OCI-LY3 (cell line): ENCODE measurements at regions not wholly inside any gene's neighbourhood (a gene's known extent, or its start where the extent isn't known, plus 50 kb on each side); places are given as distances from the start of the nearest gene placed in this dataset.
"Not testable (repeated sequence)": the region's sequence is repeated elsewhere in the genome, so short reads cannot be mapped to it uniquely, and the experiment has no call there.

Experiments
- H2AFZ ChIP-seq: fragments of 200-600, 300-600 bp; shearing (Covaris generic); 2 replicates; pipeline ENCODE4 v1.6.0; 2014; ENCODE audit warnings: antibody characterized with exemption, low read depth, low read length
- H3K27ac ChIP-seq: fragments of 200-600, 300-600 bp; sonication (generic); 2 replicates; pipeline ENCODE4 v1.5.1; 2014; ENCODE audit warnings: mild to moderate bottlenecking, low read length, moderate library complexity, mixed read lengths
- H3K27me3 ChIP-seq: fragments of 200-600, 300-600 bp; sonication (generic); 2 replicates; pipeline ENCODE4 v1.6.1; 2014; ENCODE audit warnings: low read depth, low read length, mixed read lengths
- H3K36me3 ChIP-seq: fragments of 200-600, 300-600 bp; sonication (generic); replicated peaks from 2 replicates; pipeline ENCODE3; 2014; ENCODE audit warnings: low read depth, low read length, mixed read lengths
- H3K4me1 ChIP-seq: fragments of 300-600, 200-600 bp; sonication (generic); 2 replicates; pipeline ENCODE4 v1.6.1; 2014; ENCODE audit warnings: low read length, mixed read lengths
- H3K4me2 ChIP-seq: fragments of 200-600, 300-600 bp; sonication (generic); 2 replicates; pipeline ENCODE4 v1.6.1; 2014; ENCODE audit warnings: low read length, mixed read lengths
- H3K4me3 ChIP-seq: fragments of 300-600, 200-600 bp; sonication (generic); 2 replicates; pipeline ENCODE4 v1.5.1; 2014; ENCODE audit warnings: antibody characterized with exemption, mild to moderate bottlenecking, low read length, moderate library complexity
- H3K79me2 ChIP-seq: fragments of 300-600, 200-600 bp; shearing (Covaris generic); 2 replicates; pipeline ENCODE4 v1.6.1; 2014; ENCODE audit warnings: mild to moderate bottlenecking, low read length, mixed read lengths
- H3K9ac ChIP-seq: fragments of 300-600, 200-600 bp; shearing (Covaris generic); 2 replicates; pipeline ENCODE4 v1.6.0; 2014; ENCODE audit warnings: mild to moderate bottlenecking, low read length, moderate library complexity
- H3K9me3 ChIP-seq: fragments of 200-600, 300-600 bp; shearing (Covaris generic); 2 replicates; pipeline ENCODE4 v1.6.1; 2014; ENCODE audit warnings: low read length, mixed read lengths; ENCODE audit not compliant: insufficient read depth
- H4K20me1 ChIP-seq: fragments of 200-600, 300-600 bp; sonication (generic); 2 replicates; pipeline ENCODE4 v1.6.1; 2016; ENCODE audit warnings: low read length, mixed read lengths; ENCODE audit not compliant: insufficient read depth
- EZH2phosphoT487 ChIP-seq: fragments of 200-600 bp; shearing (Covaris generic); IDR thresholded peaks from 2 replicates; pipeline ENCODE4 v1.6.1; 2018; ENCODE audit warnings: antibody characterized with exemption, mixed run types, low read depth
- TF ChIP-seq, protein P1 (sequence below): fragments of 200-600, 300-600 bp; sonication (generic); IDR thresholded peaks from 2 replicates; pipeline ENCODE4 v1.5.1; 2014; ENCODE audit warnings: antibody characterized with exemption, low read length, low read depth

DNA sequence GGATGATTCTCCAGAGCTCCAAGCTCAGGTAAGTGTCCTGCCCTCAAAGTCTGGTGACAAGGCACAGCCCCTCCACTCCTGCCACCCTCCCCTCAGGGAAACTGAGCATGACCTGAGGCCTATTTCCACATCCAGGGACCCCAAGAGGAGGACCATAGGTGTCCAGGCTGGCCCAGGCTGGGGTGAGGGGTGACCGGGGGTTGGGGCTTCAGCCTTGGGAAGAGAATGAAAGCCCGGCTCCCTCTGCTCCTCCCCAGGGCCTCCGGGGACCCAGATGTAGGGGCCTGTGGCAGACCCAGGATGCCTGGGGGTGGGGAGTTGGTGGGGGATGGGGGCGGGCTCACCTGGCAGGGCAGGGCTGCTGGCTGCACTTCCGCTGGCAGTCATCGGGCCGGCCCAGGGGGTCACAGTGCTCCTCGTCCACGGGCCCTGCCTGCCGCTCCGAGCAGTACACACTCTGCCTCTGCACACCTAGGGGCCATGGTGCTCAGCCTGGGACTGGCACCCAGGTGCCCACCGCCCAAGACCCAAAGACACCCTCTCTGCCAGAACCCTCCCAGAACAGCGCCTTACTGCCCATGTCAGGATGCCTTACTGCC is 116.5 kb upstream of the AKAP13 start:
- H3K4me2 ChIP-seq, H3K79me2 ChIP-seq, H3K4me3 ChIP-seq, H3K36me3 ChIP-seq, H3K27me3 ChIP-seq, H2AFZ ChIP-seq, H3K9me3 ChIP-seq, H3K4me1 ChIP-seq, H4K20me1 ChIP-seq, H3K27ac ChIP-seq, H3K9ac ChIP-seq: not testable (repeated sequence)

DNA sequence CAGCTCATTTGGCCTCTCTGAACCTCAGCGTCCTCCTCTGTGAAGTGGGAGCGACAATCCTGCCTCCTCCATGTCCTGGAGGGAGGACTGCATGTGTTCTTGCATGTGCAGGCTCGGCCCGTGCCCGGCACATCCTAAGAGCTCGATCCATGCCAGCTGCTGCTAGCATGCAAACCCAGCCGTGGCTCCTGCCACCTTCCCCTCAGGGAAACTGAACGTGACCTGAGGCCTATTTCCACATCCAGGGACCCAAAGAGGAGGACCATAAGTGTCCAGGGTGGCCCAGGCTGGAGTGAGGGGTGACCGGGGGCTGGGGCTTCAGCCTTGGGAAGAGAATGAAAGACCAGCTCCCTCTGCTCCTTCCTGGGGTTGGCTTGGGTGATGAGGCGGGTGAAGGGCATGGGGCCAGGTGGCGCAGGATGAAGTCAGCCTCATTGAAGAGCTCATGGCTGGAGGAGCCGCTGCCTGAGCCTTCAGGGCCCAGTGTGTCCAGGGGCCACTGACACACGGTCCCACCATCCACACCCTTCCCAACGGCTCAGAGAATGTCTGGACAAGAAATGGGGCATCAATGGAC is 115.7 kb upstream of the AKAP13 start:
- H3K4me1 ChIP-seq, H3K27me3 ChIP-seq, H3K79me2 ChIP-seq, H2AFZ ChIP-seq, H4K20me1 ChIP-seq, H3K4me3 ChIP-seq, H3K9me3 ChIP-seq, H3K27ac ChIP-seq, H3K36me3 ChIP-seq, H3K4me2 ChIP-seq, H3K9ac ChIP-seq: not testable (repeated sequence)

DNA sequence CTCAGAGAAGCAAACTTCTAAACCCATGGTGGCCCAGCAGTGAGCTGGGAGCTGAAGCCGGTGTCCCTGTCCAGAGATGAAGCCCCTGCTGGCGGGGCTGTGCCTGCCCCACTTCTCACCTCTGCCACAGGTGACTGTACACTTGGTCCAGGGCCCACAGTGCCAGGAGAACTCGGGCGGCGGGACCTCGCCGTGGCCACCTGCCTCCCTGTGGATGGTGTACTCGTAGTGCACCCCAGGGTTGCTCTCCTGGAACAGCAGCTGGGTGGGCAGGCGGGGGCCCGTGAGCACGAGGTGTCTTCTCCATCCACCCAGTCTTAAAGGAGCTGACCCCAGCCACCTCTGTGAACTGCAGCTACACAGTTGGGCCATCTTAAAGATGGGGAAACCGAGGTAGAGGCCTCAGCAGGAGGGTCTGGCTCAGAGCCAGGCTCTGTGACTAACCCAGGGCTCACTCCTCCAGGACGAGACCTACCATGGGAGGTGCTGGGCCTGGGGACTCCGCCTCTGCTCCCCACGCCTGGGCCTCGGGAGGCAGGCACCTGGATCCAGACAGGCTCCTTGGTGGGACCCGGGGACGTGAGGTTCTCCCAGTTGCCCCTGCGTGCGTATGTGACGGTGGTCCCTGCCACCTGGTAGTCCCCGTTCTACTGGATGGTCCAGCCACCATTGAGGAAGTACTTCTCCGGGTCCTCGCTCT is 113.1 kb upstream of the AKAP13 start:
- not testable (repeated sequence) for H3K27me3 ChIP-seq, H3K4me1 ChIP-seq, H4K20me1 ChIP-seq, H3K9ac ChIP-seq, H3K36me3 ChIP-seq, H2AFZ ChIP-seq, H3K4me3 ChIP-seq, H3K27ac ChIP-seq, H3K4me2 ChIP-seq, H3K9me3 ChIP-seq, H3K79me2 ChIP-seq

DNA sequence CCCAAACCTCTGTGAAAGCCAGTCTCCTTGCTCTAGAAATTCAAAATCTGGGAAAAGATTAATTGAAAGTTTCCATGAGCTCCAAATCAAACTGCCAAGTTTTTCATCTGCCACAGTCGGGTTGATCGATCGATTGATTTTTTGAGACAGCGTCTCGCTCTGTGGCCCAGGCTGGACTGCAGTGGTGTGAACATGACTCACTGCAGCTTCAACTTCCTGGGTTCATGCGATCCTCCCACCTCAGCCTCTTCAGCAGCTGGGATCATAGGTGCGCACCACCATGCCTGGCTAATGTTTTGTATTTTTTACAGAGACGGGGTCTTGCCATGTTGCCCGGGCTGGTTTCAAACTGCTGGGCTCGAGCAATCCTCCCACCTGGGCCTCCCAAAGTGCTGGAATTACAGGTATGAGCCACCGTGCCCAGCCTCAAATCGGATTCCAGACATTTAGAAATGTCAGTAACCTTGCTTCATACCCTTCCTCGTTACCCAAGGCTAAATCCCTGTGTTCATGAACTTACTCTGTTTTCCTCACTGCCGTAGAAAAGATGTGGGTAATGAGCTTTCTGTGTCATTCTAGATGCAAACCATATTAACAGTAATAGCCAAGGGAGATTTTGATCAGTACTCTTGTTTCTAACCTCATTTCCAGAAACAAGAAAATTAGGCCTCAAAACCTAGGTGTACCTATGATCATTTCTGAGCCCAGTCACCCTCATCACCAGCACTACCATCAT is 105.9 kb upstream of the AKAP13 start:
- no peaks in the 10 kb centered on the region for H3K36me3 ChIP-seq
- H3K4me2 ChIP-seq: no peak overlapping the region
- no peak overlapping the region for H3K27ac ChIP-seq
- no peaks in the 10 kb centered on the region for H3K9me3 ChIP-seq
- H3K4me3 ChIP-seq: no peak overlapping the region
- no peak overlapping the region for H2AFZ ChIP-seq
- no peaks in the 10 kb centered on the region for H3K79me2 ChIP-seq
- H3K4me1 ChIP-seq: no peaks in the 10 kb centered on the region
- TF ChIP-seq, protein P1, sequence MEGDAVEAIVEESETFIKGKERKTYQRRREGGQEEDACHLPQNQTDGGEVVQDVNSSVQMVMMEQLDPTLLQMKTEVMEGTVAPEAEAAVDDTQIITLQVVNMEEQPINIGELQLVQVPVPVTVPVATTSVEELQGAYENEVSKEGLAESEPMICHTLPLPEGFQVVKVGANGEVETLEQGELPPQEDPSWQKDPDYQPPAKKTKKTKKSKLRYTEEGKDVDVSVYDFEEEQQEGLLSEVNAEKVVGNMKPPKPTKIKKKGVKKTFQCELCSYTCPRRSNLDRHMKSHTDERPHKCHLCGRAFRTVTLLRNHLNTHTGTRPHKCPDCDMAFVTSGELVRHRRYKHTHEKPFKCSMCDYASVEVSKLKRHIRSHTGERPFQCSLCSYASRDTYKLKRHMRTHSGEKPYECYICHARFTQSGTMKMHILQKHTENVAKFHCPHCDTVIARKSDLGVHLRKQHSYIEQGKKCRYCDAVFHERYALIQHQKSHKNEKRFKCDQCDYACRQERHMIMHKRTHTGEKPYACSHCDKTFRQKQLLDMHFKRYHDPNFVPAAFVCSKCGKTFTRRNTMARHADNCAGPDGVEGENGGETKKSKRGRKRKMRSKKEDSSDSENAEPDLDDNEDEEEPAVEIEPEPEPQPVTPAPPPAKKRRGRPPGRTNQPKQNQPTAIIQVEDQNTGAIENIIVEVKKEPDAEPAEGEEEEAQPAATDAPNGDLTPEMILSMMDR: no peak
- TF ChIP-seq EZH2phosphoT487: no peak
- no peaks in the 10 kb centered on the region for H4K20me1 ChIP-seq
- H3K27me3 ChIP-seq: no peaks in the 10 kb centered on the region
- no peak overlapping the region for H3K9ac ChIP-seq

DNA sequence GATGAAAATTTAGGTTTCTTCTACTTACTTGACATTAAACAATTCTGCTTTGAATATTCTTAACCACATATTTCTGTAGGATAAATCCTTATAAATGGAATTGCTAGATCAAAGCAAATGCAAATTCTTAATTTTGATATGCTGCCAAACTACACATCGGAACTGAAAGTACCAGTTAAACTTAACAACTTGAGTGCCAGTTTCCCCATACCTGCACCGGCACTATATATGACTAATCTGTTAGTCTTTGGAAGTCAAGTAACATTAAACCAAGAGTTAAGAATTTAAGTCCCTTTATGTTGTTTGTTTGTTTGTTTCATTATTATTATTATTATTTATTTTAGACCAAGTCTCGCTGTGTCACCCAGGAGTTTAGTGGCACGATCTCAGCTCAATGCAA is 103.9 kb upstream of the AKAP13 start:
- Histone ChIP-seq H2AFZ (no peak overlapping the region), H4K20me1 (no peaks in the 10 kb centered on the region), H3K79me2 (no peaks in the 10 kb centered on the region), H3K4me1 (peaks cover 8% of the 10 kb centered on the region), H3K4me3 (no peak overlapping the region), H3K9ac (no peak overlapping the region), H3K4me2 (no peak overlapping the region), H3K27ac (no peak overlapping the region), H3K36me3 (no peaks in the 10 kb centered on the region), H3K27me3 (peaks cover 5% of the 10 kb centered on the region; the same call in 1 of the 2 replicates), H3K9me3 (no peaks in the 10 kb centered on the region)
- no peak for TF ChIP-seq EZH2phosphoT487
- TF ChIP-seq, protein P1: no peak
